Astrocyte of the spinal cord (primary cell): ENCODE measurements at regions not wholly inside any gene's neighbourhood (a gene's known extent, or its start where the extent isn't known, plus 50 kb on each side); places are given as distances from the start of the nearest gene placed in this dataset.
"Not testable (repeated sequence)": the region's sequence is repeated elsewhere in the genome, so short reads cannot be mapped to it uniquely, and the experiment has no call there.

Experiments used
- DNase-seq: peaks from one replicate; pipeline ENCODE4 v3.0.0; 2011; ENCODE audit warnings: low read depth, low spot score
- H3K4me3 ChIP-seq: 2 replicates; pipeline ENCODE4 v1.5.1; 2011; ENCODE audit warnings: low read depth, mild to moderate bottlenecking, low read length, moderate library complexity
- in situ Hi-C: cut with HindIII; loops from 2 replicates; pipeline ENCODE4 v1.10.0; 2017; ENCODE audit warnings: low sequenced_read_pairs
- TF ChIP-seq, protein P1 (sequence below): IDR thresholded peaks from 2 replicates; pipeline ENCODE4 v1.5.1; 2012; ENCODE audit warnings: low read depth, mild to moderate bottlenecking, low read length, inconsistent platforms

DNA sequence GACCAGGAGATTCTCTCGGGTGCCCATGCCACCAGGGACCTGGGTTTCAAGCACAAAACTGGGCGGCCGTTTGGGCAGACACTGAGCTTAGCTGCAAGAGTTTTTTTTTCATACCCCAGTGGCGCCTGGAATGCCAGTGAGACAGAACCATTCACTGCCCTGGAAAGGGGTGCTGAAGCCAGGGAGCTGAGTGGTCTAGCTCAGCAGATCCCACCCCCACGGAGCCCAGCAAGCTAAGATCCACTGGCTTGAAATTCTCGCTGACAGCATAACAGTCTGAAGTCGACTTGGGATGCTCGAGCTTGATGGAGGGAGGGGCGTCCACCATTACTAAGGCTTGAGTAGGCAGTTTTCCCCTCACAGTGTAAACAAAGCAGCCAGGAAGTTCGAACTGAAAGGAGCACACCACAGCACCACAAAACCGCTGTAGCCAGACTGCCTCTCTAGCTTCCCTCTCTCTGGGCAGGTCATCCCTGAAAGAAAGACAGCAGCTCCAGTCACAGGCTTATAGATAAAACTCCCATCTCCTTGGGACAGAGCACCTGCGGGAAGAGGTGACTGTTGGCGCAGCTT is 157.7 kb downstream of the GIPC2 start:
- H3K4me3 ChIP-seq, in situ Hi-C loops, DNase-seq: not testable (repeated sequence)

DNA sequence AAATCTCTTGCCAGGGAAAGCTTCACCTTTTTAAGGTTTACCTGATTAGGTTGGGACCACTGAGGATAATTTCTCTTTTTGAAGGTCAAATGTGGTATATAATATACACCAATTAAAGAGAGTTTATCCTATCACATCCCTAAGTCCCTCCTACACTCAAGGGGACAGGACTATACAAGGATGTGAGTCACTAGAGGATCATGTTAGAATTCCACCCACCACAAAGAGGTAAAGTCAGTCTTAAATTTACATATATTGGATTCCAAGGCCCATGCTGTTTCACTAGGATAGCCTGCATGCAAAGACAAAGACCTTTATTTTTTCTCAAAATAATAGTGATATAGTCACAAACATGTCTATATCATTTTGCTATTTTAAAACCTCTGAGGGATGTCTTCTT is 164.4 kb downstream of the GIPC2 start:
- in situ Hi-C loops: no loop called here
- no peak overlapping the region for H3K4me3 ChIP-seq
- TF ChIP-seq, protein P1, sequence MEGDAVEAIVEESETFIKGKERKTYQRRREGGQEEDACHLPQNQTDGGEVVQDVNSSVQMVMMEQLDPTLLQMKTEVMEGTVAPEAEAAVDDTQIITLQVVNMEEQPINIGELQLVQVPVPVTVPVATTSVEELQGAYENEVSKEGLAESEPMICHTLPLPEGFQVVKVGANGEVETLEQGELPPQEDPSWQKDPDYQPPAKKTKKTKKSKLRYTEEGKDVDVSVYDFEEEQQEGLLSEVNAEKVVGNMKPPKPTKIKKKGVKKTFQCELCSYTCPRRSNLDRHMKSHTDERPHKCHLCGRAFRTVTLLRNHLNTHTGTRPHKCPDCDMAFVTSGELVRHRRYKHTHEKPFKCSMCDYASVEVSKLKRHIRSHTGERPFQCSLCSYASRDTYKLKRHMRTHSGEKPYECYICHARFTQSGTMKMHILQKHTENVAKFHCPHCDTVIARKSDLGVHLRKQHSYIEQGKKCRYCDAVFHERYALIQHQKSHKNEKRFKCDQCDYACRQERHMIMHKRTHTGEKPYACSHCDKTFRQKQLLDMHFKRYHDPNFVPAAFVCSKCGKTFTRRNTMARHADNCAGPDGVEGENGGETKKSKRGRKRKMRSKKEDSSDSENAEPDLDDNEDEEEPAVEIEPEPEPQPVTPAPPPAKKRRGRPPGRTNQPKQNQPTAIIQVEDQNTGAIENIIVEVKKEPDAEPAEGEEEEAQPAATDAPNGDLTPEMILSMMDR: no peak
- DNase-seq: no peak

DNA sequence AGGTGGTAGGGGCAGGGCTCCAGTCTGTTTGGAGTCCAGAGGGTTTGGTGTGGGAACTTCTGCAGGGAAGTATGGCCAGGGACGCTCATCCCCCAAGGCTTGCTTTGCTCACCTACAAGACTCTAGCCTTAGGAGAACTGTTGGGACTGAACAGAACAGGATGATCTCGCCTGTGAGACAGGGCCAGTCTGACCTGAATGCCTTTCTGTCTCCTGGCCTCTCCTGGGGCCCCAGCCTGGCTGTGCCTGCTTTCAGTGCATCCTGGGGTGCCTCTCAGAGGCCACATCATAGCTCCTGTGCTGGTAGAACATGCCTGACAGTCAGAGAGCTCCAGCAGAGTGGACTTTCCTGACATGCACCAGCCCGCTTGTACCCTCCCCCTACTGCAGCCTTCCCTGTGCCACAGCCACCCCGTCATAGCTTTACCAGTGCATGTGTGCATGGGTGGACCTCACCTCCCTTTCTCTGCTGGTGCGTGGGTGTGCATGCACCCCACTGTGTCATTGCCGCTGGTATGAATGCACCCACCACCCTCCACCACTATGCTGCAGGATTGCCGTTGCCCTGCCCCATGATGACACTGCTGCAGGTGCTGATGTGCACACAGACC is 165.8 kb downstream of the GIPC2 start:
- TF ChIP-seq, protein P1: no peak
- in situ Hi-C loops: no loop called here
- DNase-seq: no peak
- H3K4me3 ChIP-seq: no peak overlapping the region

DNA sequence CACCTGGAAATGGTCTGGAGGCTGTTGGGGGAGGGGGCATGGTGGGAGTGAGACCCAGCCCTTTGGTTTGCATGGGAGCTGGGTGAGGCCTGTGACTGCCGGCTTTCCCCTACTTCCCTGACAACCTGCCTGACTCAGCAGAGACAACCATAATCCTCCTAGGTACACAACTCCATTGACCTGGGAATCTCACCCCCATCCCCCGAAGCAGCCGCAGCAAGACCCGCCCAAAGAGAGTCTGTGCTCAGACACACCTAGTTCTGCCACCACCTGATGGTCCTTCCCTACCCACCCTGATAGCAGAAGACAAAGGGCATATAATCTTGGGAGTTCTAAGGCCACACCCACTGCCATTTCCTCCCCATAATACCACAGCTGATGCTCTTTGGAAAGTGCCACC is 168.6 kb downstream of the GIPC2 start:
- TF ChIP-seq, protein P1: no peak
- no peak overlapping the region for H3K4me3 ChIP-seq
- in situ Hi-C loops: no loop called here
- DNase-seq: no peak

DNA sequence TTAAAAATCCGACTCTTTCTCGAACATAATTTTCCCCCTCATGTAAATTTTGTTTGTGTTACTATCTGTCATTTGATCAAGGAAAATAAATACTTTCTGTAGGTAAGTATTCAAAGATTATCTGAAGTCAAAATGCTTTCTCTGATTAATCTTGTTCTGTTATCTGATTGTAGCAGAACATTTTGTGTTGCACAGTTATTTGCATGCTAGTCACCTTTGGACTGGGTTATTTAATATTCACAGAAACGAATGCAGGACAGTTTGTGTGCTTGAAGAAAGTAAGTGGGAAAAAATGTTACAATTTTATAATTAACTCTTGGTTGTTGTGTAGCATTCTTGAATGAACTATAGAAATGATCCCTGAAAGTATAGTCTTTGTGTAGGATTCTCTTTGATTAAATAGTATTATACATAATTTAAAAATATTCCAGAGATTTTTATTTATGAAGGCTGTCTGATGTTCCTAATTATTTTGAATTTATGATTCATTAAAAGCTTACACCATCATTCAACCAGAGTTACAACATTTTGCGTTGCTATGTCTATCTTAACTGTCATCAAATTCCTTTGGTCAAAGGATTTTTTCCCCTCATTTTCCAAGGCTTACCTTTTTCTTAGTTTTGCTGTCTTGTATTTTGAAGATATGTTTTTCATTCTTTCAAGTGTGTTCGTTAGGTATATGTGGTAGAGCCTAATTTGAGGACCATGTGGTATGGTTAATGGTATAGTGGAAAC is 176.6 kb downstream of the GIPC2 start:
- H3K4me3 ChIP-seq: no peak overlapping the region
- DNase-seq: no peak
- in situ Hi-C loops: no loop called here
- TF ChIP-seq, protein P1: no peak

DNA sequence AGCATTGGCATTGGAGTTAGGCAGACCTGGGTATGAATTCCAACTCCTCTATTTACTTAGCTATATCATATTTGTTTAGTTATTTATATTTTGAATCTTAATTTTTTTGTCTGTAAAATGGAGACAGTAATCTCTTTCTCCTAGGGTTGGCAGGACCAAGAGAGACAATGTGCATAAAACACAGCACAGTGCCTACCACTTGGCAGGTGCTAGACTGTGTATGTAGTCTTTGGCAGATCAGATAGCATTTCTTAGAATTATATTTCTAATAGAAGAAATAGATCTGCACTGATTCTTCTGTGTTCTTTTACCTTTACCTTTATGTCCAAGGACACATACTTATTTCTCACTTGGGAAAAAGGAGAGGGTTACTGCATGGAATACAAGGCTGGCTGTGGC is 177.2 kb downstream of the GIPC2 start:
- no peak overlapping the region for H3K4me3 ChIP-seq
- no peak for DNase-seq
- TF ChIP-seq, protein P1: no peak
- in situ Hi-C loops: no loop called here

DNA sequence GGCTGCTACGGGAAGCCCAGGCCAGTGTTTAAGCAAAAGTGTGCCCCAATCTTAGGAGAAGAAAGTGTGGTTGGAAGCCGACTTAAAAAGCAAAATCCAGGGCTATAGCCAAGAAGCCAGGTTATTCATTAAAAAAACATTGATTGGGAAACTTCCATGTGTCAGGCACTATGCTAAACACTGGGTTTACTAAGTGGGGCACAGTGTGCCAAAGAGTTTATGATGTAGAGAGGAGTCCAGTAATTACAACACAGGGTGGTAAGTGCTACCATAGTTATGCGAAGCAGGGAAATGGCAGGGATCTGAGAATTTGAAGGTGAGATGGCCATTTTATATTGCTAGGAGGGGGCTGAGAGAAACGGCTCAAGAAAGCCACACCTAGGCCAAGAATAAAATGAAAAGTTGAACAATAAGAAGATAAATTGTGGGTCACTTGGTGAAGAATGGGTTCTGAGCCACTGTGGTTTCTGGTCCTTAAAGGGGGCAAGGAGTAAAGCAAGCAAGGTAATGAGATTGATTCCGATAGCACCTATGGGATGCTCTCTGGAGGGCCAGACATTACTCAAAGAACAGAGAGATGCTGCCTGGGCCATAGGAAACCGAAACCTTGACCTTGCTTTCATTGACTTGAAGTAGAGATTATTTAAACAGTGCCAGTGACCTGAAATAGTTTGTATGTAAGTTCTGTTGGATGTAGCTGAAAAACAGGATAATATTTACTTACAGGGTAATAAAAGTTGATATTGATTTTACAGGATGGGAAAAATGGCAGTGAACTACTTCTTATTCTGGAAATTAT is 177.8 kb downstream of the GIPC2 start:
- DNase-seq: peak; percentile 57
- TF ChIP-seq, protein P1: no peak
- in situ Hi-C loops: no loop called here
- H3K4me3 ChIP-seq: no peak overlapping the region
